CD4-positive, alpha-beta T cell treated with Interleukin-4 for 4 hours (primary cell): ENCODE measurements at regions not wholly inside any gene's neighbourhood (a gene's known extent, or its start where the extent isn't known, plus 50 kb on each side); places are given as distances from the start of the nearest gene placed in this dataset.

Experiments
- DNase-seq: peaks from one replicate; pipeline ENCODE4 v3.0.0-alpha.2; 2020

- no peak for DNase-seq
These were observed 215.5 kb upstream of the TMEM161B start for GRCh38 chr5:88483964-88484672.

GRCh38 chr5:88480801-88481499 is 212.3 kb upstream of the TMEM161B start:
- DNase-seq, result no peak

DNA sequence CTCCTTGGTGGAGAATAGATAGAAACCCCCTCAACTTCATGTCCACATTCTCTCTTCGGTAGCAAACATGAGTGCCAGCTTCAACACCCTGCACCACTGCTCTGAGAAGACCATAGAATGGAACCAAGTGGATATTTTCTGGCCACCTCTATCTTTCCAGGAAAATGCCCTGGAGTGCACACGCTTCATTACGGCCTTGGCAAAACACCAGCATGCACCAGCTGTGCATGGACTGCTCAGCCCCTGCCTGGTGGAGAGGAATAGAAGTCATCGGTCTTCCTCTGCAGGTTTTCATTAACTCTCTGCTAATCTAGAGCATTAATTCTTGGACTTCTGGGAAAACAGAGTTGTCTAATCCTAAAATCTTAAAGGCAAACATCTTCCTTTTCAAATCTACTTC is 211.6 kb upstream of the TMEM161B start:
- no peak for DNase-seq

DNA sequence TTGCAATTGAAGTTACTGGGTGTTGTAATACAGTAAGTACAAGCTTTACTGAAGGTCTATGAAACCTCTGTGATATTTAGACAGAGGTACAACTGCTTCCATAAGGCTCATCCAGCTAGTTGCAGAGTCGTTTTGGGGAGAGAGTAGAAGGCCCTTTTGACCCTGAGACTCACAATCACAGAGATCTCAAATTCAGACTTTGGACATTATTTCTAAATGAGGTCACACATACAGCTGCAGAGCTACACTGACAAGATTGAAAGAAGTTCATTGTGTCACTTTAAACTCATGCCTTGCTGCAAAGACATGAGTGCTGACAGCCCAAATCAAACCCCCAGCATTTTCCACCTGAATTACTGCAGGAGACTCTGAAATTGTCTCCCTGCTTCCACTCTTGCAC is 205.9 kb upstream of the TMEM161B start:
- no peak for DNase-seq

DNA sequence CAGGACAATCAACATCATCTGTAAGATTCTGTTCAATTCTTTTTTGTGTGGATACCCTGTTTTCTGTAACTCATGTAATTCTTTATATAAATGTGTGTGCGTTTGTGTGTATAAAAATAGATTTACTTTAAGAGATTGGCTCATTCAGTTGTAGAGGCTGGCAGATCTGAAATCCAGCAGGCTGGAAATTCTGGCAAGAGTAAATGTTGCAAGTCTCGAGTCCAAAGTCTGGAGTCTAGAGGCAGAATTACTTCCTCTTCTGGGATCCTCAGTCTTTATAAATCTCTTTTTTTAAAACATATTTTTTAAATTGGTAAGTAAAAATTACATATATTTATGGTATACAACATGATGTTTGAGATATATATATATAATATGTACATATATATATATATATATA is 202.1 kb upstream of the TMEM161B start:
- DNase-seq, result no peak

DNA sequence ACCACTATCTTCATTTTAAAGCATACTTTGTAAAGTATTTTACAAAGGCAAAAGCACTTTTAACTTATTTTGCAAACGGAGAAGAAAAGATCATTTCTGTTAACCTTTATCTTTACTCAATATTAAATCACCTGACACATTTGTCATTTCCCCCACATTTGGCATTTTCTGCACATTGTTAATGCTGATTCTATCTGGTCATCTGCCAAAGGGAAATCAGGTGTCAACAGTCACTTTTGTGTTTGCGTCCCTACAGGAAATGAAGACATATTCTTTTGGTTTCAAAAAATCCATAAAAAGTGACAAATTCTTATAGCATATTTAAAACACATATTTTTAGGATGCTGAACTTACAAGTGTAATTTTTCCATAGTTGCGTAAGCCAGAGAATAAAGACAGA is 191.3 kb upstream of the TMEM161B start:
- no peak for DNase-seq

DNA sequence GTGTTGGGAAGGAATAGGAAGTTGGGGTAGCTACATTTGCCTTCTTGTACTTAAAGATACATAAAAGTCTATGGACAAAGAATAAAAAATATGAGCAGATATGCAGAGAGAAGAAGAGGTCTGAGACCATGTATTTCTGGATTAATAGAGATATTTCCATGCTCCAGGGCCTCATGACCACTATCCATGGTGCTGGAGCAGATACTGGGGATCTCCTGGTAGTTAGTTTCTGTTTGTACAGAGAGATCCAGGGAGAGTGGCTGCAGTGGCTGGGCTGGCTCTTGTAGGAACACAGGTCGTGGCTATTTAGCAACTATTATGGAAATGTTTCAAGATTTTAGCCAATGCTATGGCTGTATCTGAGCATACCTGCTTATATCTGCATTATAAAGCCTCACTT is 184.2 kb upstream of the TMEM161B start:
- DNase-seq, result no peak

DNA sequence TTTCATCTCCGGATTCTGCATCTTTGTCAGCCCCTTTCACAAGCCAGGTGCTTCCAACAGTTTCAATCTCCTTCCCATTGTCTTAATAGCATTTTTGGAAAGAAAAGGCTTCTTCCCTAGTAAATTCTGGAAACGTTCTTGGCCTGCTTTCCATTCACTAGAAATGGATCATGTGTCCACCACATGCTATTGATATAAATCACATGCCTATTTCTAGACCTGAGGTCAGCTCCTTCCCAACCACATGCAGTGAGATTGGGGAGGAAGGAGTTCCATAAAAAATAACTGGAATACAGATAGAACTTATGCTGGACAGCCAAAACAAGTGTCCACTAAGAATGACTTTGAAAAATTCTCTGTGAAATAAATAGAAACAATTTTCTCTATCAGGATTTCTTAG is 181.6 kb upstream of the TMEM161B start:
- no peak for DNase-seq

- DNase-seq, result no peak
These were observed 169.4 kb upstream of the TMEM161B start for GRCh38 chr5:88438006-88438405.

DNA sequence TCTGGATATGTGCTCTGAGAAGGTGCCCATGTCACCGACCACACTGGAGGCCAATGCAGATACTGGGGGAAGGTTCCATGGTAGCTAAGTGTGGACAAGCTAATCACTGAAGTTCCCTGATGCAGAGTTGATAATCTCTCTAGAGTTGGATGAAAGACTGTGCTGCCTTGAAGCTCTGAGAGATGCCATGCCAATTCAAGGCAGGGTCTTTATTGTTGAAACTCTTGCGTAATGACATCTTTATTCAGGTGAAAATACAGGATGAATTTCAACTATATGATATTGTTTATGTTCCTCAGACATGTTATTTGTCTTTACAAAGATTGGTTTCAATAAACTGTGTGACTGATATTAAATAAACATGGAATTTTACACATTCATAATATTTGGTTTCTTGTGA is 167.6 kb upstream of the TMEM161B start:
- DNase-seq, result no peak

DNA sequence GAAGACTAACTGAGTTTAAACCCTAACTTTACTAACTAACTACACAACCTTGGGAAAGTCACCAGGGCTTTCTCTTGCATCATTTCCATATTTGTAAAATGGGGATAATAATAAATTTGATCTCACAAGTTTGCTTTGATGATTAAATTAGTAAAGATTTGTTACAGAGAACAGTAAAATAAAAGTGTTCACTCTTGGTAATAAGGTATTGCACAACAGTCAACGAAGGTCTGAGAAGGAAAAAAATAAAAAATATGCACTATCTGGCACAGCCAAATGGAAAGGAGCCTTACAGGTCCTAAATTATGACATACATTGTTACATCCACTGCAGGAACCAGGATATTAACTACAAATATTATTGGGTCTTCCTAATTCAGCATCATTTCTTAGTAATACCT is 160.0 kb upstream of the TMEM161B start:
- DNase-seq, result no peak

DNA sequence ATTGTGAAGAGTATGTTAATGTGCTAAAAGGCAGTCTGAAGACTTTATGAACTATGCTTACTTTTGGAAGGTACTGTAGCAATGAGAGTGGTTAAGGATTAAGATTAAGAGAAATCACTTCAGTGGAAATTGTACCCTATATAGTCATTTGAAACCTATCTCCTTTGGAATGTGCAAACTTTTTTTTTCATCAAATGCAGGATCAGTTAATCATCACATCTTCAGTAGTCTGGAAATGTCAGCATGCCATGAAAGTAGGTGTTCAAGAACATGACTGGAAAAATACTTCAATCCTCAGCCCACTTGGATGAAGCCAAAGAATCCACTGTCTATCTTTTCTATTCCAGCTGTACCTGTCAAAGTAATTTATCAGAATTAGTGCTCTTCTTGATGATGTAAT is 157.8 kb upstream of the TMEM161B start:
- DNase-seq, result no peak

- DNase-seq, result no peak
These were observed 156.5 kb upstream of the TMEM161B start for GRCh38 chr5:88425124-88425523.

- DNase-seq, result no peak
These were observed 151.3 kb upstream of the TMEM161B start for GRCh38 chr5:88419931-88420330.

- no peak for DNase-seq
These were observed 138.7 kb upstream of the TMEM161B start for GRCh38 chr5:88407341-88407740.

GRCh38 chr5:88405783-88406182 is 137.1 kb upstream of the TMEM161B start:
- DNase-seq, result no peak

DNA sequence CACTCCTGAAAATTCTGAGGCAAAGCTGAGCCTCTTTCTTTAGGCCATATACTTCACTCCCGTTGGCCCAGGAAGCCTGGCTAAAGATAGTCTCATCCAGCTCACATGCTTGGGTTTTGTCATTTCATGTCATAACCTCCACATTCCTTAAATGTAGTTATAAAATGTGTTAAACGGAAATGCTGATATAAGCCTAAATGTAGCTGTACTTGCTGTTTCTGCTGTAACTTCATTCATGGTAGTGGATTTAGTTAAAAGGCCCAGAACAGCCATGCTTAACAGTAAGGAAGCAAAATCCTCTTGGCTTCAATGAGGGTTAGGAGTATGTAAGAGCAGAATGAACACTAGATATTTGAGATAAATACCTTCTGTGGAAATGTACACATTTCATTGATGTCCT is 135.8 kb upstream of the TMEM161B start:
- no peak for DNase-seq

DNA sequence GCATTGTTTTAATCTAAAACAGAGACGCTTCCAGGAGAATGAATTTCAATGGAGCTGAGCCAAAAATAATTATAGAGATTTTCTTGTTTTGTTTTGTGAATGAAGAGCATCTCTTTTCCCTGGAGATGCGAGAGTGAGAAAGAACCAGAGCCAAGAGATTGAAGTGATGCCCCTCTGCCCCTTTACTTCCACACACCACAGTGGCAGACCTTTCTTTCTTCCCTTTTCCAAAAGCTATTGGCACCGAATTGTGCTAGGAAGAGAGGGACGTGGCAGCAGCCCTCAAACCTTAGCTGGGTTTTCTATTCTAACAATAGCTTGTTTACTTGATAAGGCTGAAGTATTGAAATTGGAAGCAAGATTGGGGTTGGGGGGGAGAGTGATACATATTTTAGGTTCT is 133.0 kb upstream of the TMEM161B start:
- DNase-seq, result no peak

DNA sequence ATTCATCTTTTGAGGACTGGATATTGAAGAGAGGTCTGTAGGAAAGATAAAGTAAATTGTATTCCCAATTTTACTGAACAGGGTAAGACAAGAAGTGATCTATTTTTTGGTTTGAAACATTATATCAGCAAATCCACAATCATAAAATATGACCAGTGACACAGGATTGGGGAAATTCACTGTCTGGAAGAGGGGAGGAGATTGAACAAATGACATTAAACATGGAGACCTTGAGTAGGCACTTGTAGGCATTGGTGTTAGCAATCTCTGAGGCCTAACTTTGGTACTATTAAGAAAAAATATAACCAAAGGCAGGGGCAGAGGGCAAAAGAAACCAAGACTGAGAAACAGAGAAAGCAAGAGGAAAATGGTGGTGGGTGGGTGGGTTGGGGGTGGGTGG is 132.6 kb upstream of the TMEM161B start:
- DNase-seq, result no peak

GRCh38 chr5:88399561-88399960 is 130.9 kb upstream of the TMEM161B start:
- no peak for DNase-seq

DNA sequence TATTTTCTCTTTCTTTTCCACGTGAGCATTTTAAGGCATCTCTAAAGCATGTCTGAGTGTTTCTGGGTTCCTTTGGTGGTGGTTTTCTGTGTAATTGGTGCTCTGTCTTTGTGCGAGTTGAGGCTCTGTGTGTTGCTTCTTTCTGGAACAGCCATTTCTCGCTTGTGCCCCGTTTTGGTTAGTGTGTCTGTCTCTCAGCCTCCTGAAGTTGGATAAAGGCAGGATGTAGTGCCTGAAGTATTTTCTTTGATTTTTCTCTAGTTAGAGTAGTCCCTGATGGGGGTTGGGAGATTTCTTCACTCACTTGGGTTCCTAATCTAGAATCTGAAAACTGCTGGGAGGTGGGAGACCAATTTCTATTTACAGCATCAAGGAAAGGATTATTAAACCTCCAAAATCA is 129.7 kb upstream of the TMEM161B start:
- DNase-seq, result no peak

GRCh38 chr5:88396751-88397281 is 128.2 kb upstream of the TMEM161B start:
- no peak for DNase-seq

DNA sequence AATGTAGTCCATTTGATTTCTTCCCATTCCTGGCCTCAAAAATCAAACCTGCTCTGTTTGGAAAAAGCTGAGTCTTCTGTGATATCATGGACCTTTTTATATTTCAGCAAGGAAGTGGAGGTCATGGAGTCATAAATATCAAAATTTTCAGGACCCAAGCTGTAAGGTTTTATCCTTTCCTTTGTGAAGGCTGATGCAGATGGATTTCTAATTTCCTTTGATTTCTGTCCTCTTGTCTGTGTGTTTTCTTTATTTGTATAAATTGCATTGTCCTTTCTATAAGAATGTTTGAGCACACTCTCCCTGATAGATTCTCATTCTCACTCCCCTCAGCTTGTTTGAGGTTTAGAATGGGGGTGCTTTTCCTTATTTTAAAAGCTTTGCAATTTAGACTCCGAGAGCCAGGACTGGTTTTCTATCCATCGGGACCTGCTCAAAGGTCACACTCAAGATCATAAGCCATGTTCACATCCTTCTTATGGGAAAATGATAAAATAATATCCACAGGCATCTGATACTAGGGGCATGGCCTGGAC is 127.4 kb upstream of the TMEM161B start:
- DNase-seq, result no peak

- DNase-seq, result no peak
These were observed 126.6 kb upstream of the TMEM161B start for GRCh38 chr5:88395264-88395663.
